Activated CD8-positive, alpha-beta T cell treated with anti-CD3 and anti-CD28 coated beads for 36 hours (primary cell): ENCODE measurements at regions not wholly inside any gene's neighbourhood (a gene's known extent, or its start where the extent isn't known, plus 50 kb on each side); places are given as distances from the start of the nearest gene placed in this dataset.

Source experiments
- ATAC-seq: fragments of 200-7000 bp; cut with Tn5 transposase; one replicate; pipeline ENCODE4 v1.10.0; 2021; ENCODE audit warnings: mild to moderate bottlenecking, moderate library complexity
- CTCF ChIA-PET: fragments of 350-600 bp; sonication (Branson Sonifier 250); formaldehyde crosslinking; loops from one replicate; lab custom pipeline; 2021; ENCODE audit warnings: antibody characterized with exemption; lab: Charles Lee
- POLR2A ChIA-PET: fragments of 350-600 bp; sonication (Branson Sonifier 250); formaldehyde crosslinking; loops from one replicate; lab custom pipeline; 2021; ENCODE audit warnings: antibody characterized with exemption; lab: Charles Lee
- DNase-seq: peaks from one replicate; pipeline ENCODE4 v3.0.0-alpha.2; 2020
- H3K27ac Mint-ChIP-seq: one replicate; pipeline ENCODE4 v1.8.0; 2021; ENCODE audit warnings: mild to moderate bottlenecking, mixed read lengths
- H3K27me3 Mint-ChIP-seq: one replicate; pipeline ENCODE4 v1.8.0; 2021; ENCODE audit warnings: mixed read lengths
- H3K36me3 Mint-ChIP-seq: one replicate; pipeline ENCODE4 v1.8.0; 2021; ENCODE audit warnings: low read depth, mixed read lengths
- H3K4me1 Mint-ChIP-seq: one replicate; pipeline ENCODE4 v1.8.0; 2021; ENCODE audit warnings: low read depth, mixed read lengths
- H3K4me3 Mint-ChIP-seq: one replicate; pipeline ENCODE4 v1.8.0; 2021; ENCODE audit warnings: mild to moderate bottlenecking, moderate library complexity, mixed read lengths
- H3K9me3 Mint-ChIP-seq: one replicate; pipeline ENCODE4 v1.8.0; 2021; ENCODE audit warnings: mixed read lengths
- CTCF ChIP-seq: fragments of 200-600 bp; IDR thresholded peaks from one replicate; pipeline ENCODE4 v1.8.0; 2022; ENCODE audit warnings: antibody characterized with exemption, mild to moderate bottlenecking
- intact Hi-C: fragments of 100-400 bp; cut with micrococcal nuclease; formaldehyde crosslinking; loops from one replicate; pipeline ENCODE4 v1.10.0; 2022

DNA sequence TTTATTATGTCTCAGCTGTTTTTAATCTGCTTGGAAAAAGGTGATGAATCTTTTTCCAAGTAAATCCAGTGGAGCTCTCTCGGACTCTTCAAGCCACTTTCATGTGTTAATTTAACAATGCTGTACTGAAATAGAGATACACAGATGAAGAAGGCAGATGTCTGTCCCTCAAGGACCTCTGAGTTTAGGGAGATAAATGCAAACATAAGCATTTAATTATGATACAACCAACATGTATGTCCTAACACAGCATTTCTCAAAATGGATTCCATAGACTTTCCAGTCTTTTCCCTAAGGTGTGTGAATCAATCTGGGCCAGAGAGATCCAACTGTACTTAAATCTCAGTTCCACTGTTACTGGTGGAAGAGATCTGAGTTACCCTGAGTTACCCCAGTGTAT lies 262.4 kb downstream of the RND3 start:
- H3K4me1 Mint-ChIP-seq, result no peaks in the 10 kb centered on the region
- ATAC-seq, result no peak
- intact Hi-C loops, result no loop called here

GRCh38 chr2:150224321-150224720 lies 263.1 kb downstream of the RND3 start:
- intact Hi-C loops, result no loop called here
- ChIA-PET CTCF (no interaction called here), POLR2A (no interaction called here)
- H3K9me3 Mint-ChIP-seq, result no peaks in the 10 kb centered on the region
- no peaks in the 10 kb centered on the region for H3K27me3 Mint-ChIP-seq
- TF ChIP-seq CTCF, result no peak
- ATAC-seq (no peak), DNase-seq (no peak)
- no peaks in the 10 kb centered on the region for H3K36me3 Mint-ChIP-seq
- H3K27ac Mint-ChIP-seq, result no peak overlapping the region
- no peak overlapping the region for H3K4me3 Mint-ChIP-seq
- H3K4me1 Mint-ChIP-seq, result no peaks in the 10 kb centered on the region

More for the DNA sequence above, 262.4 kb downstream of the RND3 start:
- DNase-seq, result no peak
- Mint-ChIP-seq H3K4me3 (no peak overlapping the region), H3K9me3 (no peaks in the 10 kb centered on the region), H3K27ac (no peak overlapping the region), H3K36me3 (no peaks in the 10 kb centered on the region), H3K27me3 (no peaks in the 10 kb centered on the region)
- no peak for TF ChIP-seq CTCF
- ChIA-PET CTCF (no interaction called here), POLR2A (no interaction called here)

DNA sequence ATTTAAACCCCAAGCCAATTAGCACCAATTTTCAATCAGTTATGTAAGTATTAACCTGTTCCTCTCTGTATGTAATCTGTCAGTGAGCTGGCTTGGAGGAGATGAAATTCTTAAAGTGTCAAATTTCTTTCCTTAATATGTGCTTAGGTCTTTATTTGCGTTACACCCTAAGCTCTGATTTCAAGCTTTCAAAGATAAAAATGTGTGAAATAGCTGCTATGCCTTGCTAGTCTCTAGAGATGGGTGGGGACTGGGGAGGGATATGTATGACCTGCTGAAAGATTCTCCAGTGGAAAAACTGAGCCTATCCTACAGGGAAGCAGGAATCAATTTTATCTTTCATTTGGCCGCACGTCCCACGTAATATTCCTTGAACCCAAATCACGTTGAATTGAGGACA lies 264.5 kb downstream of the RND3 start:
- Mint-ChIP-seq H3K4me1 (no peaks in the 10 kb centered on the region), H3K36me3 (no peaks in the 10 kb centered on the region), H3K27ac (no peak overlapping the region), H3K9me3 (no peaks in the 10 kb centered on the region), H3K27me3 (no peaks in the 10 kb centered on the region), H3K4me3 (no peak overlapping the region)
- no peak for TF ChIP-seq CTCF
- POLR2A ChIA-PET, result interaction anchor here (0.6 kb wide), 1 partner anchor 600 kb away, joined by 3 read pairs; no protein-coding TSS in a partner anchor
- CTCF ChIA-PET, result no interaction called here
- DNase-seq (no peak), ATAC-seq (no peak)
- intact Hi-C loops, result no loop called here

DNA sequence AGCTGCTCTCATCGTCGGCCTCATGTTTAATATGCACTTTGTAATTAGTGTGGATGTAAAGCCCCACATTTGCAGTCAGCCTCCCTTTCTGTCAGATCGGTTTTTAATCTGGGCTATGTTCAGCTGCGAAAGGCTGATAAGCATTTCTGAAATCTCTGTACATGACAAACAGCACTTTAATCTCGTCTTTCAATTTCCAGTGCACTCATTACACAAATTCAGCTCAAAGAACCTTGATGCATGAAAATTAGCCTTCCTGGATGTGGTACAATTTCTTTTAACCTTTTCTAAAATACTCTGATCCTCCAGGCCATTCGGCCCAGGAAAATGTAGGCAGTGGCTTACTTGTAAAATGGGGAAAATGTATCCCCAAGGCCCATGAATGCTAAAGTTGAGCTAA lies 265.1 kb downstream of the RND3 start:
- no peak for ATAC-seq
- Mint-ChIP-seq H3K9me3 (no peaks in the 10 kb centered on the region), H3K36me3 (no peaks in the 10 kb centered on the region), H3K27me3 (no peaks in the 10 kb centered on the region), H3K4me3 (no peak overlapping the region), H3K4me1 (no peaks in the 10 kb centered on the region), H3K27ac (no peak overlapping the region)
- no peak for TF ChIP-seq CTCF
- no peak for DNase-seq
- POLR2A ChIA-PET, result interaction anchor here (0.6 kb wide), 1 partner anchor 600 kb away, joined by 3 read pairs; no protein-coding TSS in a partner anchor
- CTCF ChIA-PET, result no interaction called here
- intact Hi-C loops, result no loop called here

DNA sequence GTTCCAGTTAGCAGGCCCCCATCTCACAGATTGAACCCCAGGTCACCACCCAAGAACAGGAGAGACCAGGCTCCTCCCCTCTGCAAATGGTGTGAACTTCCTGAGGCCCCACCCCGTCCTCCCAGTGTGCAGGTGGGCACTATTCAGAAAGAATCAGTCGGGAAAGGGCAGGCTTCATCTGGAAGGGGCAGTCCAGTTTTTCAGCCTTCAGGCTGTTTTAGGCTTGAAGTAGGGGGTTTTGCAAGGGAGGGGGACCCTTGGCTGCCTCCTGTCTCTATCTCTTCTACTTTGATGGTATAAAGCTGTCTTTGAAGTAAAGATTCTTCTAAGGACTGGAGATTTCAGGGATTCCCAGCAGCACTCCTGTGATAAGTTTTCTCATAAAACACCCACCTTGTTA lies 267.6 kb downstream of the RND3 start:
- no peak for ATAC-seq
- H3K4me3 Mint-ChIP-seq, result no peak overlapping the region
- H3K9me3 Mint-ChIP-seq, result no peaks in the 10 kb centered on the region
- POLR2A ChIA-PET, result no interaction called here
- no peaks in the 10 kb centered on the region for H3K36me3 Mint-ChIP-seq
- no peak for DNase-seq
- no peak overlapping the region for H3K27ac Mint-ChIP-seq
- intact Hi-C loops, result no loop called here
- no peak for TF ChIP-seq CTCF
- CTCF ChIA-PET, result no interaction called here
- no peaks in the 10 kb centered on the region for H3K27me3 Mint-ChIP-seq
- H3K4me1 Mint-ChIP-seq, result no peaks in the 10 kb centered on the region
